SHP77 (cell line): ENCODE measurements at regions not wholly inside any gene's neighbourhood (a gene's known extent, or its start where the extent isn't known, plus 50 kb on each side); places are given as distances from the start of the nearest gene placed in this dataset.

ENCODE experiments used
- DNase-seq, 2 experiments: peaks; one replicate each; lab custom pipeline; 2025; lab: John Stamatoyannopoulos, UW

GRCh38 chr1:112219267-112219666, 176.7 kb upstream of the CTTNBP2NL start:
- DNase-seq: no peak

GRCh38 chr1:112230232-112230631, 165.8 kb upstream of the CTTNBP2NL start:
- no peak for DNase-seq

GRCh38 chr1:112231331-112231730, 164.7 kb upstream of the CTTNBP2NL start:
- DNase-seq: no peak

- DNase-seq: no peak
Measured at GRCh38 chr1:112232848-112233247, 163.2 kb upstream of the CTTNBP2NL start.

- no peak for DNase-seq
Measured at GRCh38 chr1:112234710-112235109, 161.3 kb upstream of the CTTNBP2NL start.

- no peak for DNase-seq
Measured at GRCh38 chr1:112237983-112238545, 157.9 kb upstream of the CTTNBP2NL start.

GRCh38 chr1:112239683-112240330, 156.2 kb upstream of the CTTNBP2NL start:
- no peak for DNase-seq

GRCh38 chr1:112242470-112242869, 153.5 kb upstream of the CTTNBP2NL start:
- no peak for DNase-seq

GRCh38 chr1:112244131-112244530, 151.9 kb upstream of the CTTNBP2NL start:
- DNase-seq: no peak

- DNase-seq: no peak
Measured at GRCh38 chr1:112245114-112245513, 150.9 kb upstream of the CTTNBP2NL start.

- peak; percentile 10 to 27 for DNase-seq
Measured at GRCh38 chr1:112247036-112247597, 148.9 kb upstream of the CTTNBP2NL start.

- DNase-seq: no peak
Measured at GRCh38 chr1:112247961-112248360, 148.1 kb upstream of the CTTNBP2NL start.

- DNase-seq: no peak
Measured at GRCh38 chr1:112250892-112251291, 145.1 kb upstream of the CTTNBP2NL start.

GRCh38 chr1:112251766-112252506, 144.1 kb upstream of the CTTNBP2NL start:
- no peak for DNase-seq

GRCh38 chr1:112253366-112253765, 142.6 kb upstream of the CTTNBP2NL start:
- no peak for DNase-seq

GRCh38 chr1:112255080-112255479, 140.9 kb upstream of the CTTNBP2NL start:
- no peak for DNase-seq

GRCh38 chr1:112256411-112256810, 139.6 kb upstream of the CTTNBP2NL start:
- DNase-seq: no peak

GRCh38 chr1:112257043-112257835, 138.8 kb upstream of the CTTNBP2NL start:
- no peak for DNase-seq

- no peak for DNase-seq
Measured at GRCh38 chr1:112260699-112261098, 135.3 kb upstream of the CTTNBP2NL start.

- DNase-seq: no peak
Measured at GRCh38 chr1:112262316-112262715, 133.7 kb upstream of the CTTNBP2NL start.

- DNase-seq: no peak
Measured at GRCh38 chr1:112263042-112263441, 133.0 kb upstream of the CTTNBP2NL start.

- DNase-seq: no peak
Measured at GRCh38 chr1:112263453-112263852, 132.6 kb upstream of the CTTNBP2NL start.
